ENCODE measurements at regions not wholly inside any gene's neighbourhood (a gene's known extent, or its start where the extent isn't known, plus 50 kb on each side); places are given as distances from the start of the nearest gene placed in this dataset.

DNA sequence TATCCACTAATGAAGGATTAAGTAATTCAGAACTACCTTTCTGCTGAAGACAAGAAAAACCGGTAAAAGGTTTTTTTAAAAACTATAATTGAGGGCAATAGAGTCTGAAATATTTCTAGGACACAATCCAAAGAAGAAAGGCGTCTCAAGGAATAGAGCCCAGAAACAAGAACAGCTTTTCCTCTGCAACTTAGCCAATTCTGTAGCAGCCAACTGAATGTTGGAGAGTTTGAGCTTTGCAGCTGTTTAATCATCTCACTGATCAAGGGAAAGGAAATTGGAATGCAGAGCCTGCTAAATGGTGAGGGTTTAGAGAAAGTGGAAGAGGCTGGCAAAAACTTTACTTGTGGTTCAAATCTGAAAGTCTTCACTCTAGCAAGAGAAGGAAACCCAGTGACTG, 818.9 kb downstream of the KCNT2 start:
- Histone ChIP-seq H3K4me3 (no peak overlapping the region), H3K36me3 (no peaks in the 10 kb centered on the region), H3K27me3 (no peaks in the 10 kb centered on the region), H3K9me3 (peaks cover 0 to 17% (median under 1%) of the 10 kb centered on the region in 12 donors), H3K4me1 (no peaks in the 10 kb centered on the region), H3K27ac (no peak overlapping the region)
- ATAC-seq (no peak), DNase-seq (no peak)
- no peak for TF ChIP-seq POLR2A (IDR thresholded peaks at IDR 0.05)
- TF ChIP-seq, protein P1, sequence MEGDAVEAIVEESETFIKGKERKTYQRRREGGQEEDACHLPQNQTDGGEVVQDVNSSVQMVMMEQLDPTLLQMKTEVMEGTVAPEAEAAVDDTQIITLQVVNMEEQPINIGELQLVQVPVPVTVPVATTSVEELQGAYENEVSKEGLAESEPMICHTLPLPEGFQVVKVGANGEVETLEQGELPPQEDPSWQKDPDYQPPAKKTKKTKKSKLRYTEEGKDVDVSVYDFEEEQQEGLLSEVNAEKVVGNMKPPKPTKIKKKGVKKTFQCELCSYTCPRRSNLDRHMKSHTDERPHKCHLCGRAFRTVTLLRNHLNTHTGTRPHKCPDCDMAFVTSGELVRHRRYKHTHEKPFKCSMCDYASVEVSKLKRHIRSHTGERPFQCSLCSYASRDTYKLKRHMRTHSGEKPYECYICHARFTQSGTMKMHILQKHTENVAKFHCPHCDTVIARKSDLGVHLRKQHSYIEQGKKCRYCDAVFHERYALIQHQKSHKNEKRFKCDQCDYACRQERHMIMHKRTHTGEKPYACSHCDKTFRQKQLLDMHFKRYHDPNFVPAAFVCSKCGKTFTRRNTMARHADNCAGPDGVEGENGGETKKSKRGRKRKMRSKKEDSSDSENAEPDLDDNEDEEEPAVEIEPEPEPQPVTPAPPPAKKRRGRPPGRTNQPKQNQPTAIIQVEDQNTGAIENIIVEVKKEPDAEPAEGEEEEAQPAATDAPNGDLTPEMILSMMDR (IDR thresholded peaks at IDR 0.05): no peak
- intact Hi-C loops (cut with DNase I): no loop called here
- WGBS, 4 donors: 66 to 82% (median 72%) methylated on average over 2 of the region's 2 CpGs

DNA sequence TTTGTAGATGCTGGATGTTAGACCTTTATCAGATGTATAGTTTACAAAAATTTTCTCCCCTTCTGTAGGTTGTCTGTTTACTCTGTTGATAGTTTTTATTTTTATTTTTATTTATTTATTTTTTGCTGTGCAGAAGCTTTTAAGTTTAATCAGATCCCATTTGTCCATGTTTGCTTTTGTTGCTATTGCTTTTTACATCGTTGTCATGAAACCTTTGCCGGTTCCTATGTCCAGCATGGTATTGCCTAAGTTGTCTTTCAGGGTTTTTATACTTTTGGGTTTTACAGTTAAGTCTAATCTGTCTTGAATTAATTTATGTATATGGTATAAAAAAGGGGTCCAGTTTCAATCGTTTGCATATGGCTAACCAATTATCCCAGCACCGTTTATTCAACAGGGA, 819.5 kb downstream of the KCNT2 start:
- no peak overlapping the region for H3K4me3 ChIP-seq
- H3K36me3 ChIP-seq: no peaks in the 10 kb centered on the region
- TF ChIP-seq POLR2A (IDR thresholded peaks at IDR 0.05): no peak
- TF ChIP-seq, protein P1 (IDR thresholded peaks at IDR 0.05): no peak
- peaks cover 0 to 17% (median under 1%) of the 10 kb centered on the region in 12 donors for H3K9me3 ChIP-seq
- 75 to 88% (median 84%) methylated on average over 4 of the region's 4 CpGs for WGBS, 4 donors
- ATAC-seq (no peak), DNase-seq (no peak)
- no peak overlapping the region for H3K27ac ChIP-seq
- intact Hi-C loops (cut with DNase I): no loop called here
- H3K4me1 ChIP-seq: no peaks in the 10 kb centered on the region
- H3K27me3 ChIP-seq: no peaks in the 10 kb centered on the region

DNA sequence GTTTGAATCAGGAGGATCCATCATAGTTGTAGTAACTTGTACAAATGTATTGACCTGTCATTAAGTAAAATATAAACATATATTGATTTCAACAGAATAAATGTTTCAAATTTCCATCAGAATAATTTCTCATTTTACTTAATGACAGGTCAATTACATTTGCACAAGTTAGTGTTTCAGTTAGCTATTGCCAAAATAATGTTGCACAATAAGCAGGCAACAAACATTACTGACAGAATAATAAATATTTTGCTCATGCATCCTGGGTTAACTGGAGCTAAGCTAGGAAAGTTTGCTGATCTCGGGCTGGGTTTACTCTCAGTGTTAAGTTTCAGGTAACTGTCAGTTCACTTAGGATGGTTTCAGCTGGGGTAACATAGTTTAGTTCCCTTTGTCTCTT, 822.4 kb downstream of the KCNT2 start:
- no peak overlapping the region for H3K4me3 ChIP-seq
- peaks cover 0 to 7% (median 0%) of the 10 kb centered on the region in 12 donors for H3K9me3 ChIP-seq
- H3K36me3 ChIP-seq: no peaks in the 10 kb centered on the region
- H3K27me3 ChIP-seq: no peaks in the 10 kb centered on the region
- no peaks in the 10 kb centered on the region for H3K4me1 ChIP-seq
- ATAC-seq: no peak
- 60 to 88% (median 68%) methylated on average over 1 of the region's 1 CpG for WGBS, 4 donors
- H3K27ac ChIP-seq: no peak overlapping the region
- intact Hi-C loops (cut with DNase I): no loop called here
- no peak for DNase-seq
- TF ChIP-seq, protein P1 (IDR thresholded peaks at IDR 0.05): no peak
- no peak for TF ChIP-seq POLR2A (IDR thresholded peaks at IDR 0.05)

DNA sequence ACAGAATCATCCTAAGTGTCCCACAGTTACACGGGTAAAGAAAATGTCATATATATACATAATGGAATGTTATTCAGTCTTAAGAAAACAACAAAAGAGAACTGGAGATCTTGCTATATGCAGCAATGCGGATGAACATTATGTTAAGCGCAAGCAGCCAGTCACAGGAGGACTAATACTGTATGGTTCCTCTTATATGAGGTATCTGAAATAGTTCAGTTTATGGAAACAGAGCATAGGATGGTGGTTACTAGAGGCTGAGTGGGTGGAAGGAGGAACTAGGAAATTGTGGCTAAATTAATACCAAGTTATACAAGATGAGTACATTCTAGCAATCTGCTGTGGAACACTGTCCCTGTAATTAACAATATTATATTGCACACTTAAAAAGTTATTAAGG, 834.3 kb downstream of the KCNT2 start:
- Histone ChIP-seq H3K4me1 (no peaks in the 10 kb centered on the region), H3K9me3 (no peaks in the 10 kb centered on the region), H3K36me3 (no peaks in the 10 kb centered on the region), H3K27ac (no peak overlapping the region), H3K27me3 (no peaks in the 10 kb centered on the region), H3K4me3 (no peak overlapping the region)
- ATAC-seq (no peak), DNase-seq (no peak)
- intact Hi-C loops (cut with DNase I): no loop called here
- 81 to 89% (median 84%) methylated on average over 3 of the region's 3 CpGs for WGBS, 4 donors
- TF ChIP-seq POLR2A (IDR thresholded peaks at IDR 0.05): no peak
- TF ChIP-seq, protein P1 (IDR thresholded peaks at IDR 0.05): no peak

Measured in heart left ventricle (tissue), 16 donors.